H1 (cell line): ENCODE measurements at regions not wholly inside any gene's neighbourhood (a gene's known extent, or its start where the extent isn't known, plus 50 kb on each side); places are given as distances from the start of the nearest gene placed in this dataset.

ENCODE experiments used
- CTCF ChIA-PET: fragments of 300-600 bp; sonication (Branson Sonifier 250); formaldehyde crosslinking; loops from one replicate; lab custom pipeline; 2021; ENCODE audit not compliant: partially characterized antibody; lab: Charles Lee
- POLR2A ChIA-PET: fragments of 300-600 bp; sonication (Branson Sonifier 250); formaldehyde crosslinking; loops from one replicate; lab custom pipeline; 2021; ENCODE audit warnings: inconsistent platforms; ENCODE audit not compliant: partially characterized antibody; lab: Charles Lee
- DNase-seq, 2 experiments: peaks; one replicate each; pipeline versions ENCODE4 v3.0.0 to v3.0.0-alpha.2; 2010 to 2022; ENCODE audit warnings: low spot score in 2 of 2, low read depth in 1 of 2, mixed read lengths in 1 of 2
- FAIRE-seq: peaks from 2 replicates; lab custom pipeline; 2011; peaks lifted over from hg19 to GRCh38; lab: Jason Lieb, UNC
- H2AFZ ChIP-seq: 2 replicates; pipeline ENCODE4 v1.8.1; 2012; ENCODE audit warnings: low read length, inconsistent platforms
- H2AK5ac ChIP-seq: 2 replicates; pipeline ENCODE4 v1.6.1; 2013; ENCODE audit warnings: low read depth, low read length
- H2BK120ac ChIP-seq: replicated peaks from 2 replicates; pipeline ENCODE3; 2013; ENCODE audit warnings: low read depth, low read length, inconsistent platforms
- H2BK12ac ChIP-seq: 2 replicates; pipeline ENCODE4 v1.6.1; 2013; ENCODE audit warnings: low read depth, low read length
- H2BK15ac ChIP-seq: 2 replicates; pipeline ENCODE4 v1.6.1; 2013; ENCODE audit warnings: low read length
- H2BK20ac ChIP-seq: 2 replicates; pipeline ENCODE4 v1.6.1; 2013; ENCODE audit warnings: low read length
- H2BK5ac ChIP-seq: 2 replicates; pipeline ENCODE4 v1.6.1; 2013; ENCODE audit warnings: low read depth, low read length
- H3K14ac ChIP-seq: 2 replicates; pipeline ENCODE4 v1.6.1; 2013; ENCODE audit warnings: inconsistent platforms; ENCODE audit not compliant: insufficient read length
- H3K18ac ChIP-seq: 2 replicates; pipeline ENCODE4 v1.6.1; 2013; ENCODE audit warnings: low read length; ENCODE audit errors: extremely low read depth
- H3K23ac ChIP-seq: 2 replicates; pipeline ENCODE4 v1.6.1; 2013; ENCODE audit warnings: inconsistent platforms; ENCODE audit not compliant: insufficient read length
- H3K23me2 ChIP-seq: 2 replicates; pipeline ENCODE4 v1.6.1; 2013; ENCODE audit warnings: low read depth, low read length
- H3K27ac ChIP-seq: 2 replicates; pipeline ENCODE4 v1.6.1; 2011; ENCODE audit warnings: low read depth, low read length, inconsistent platforms
- H3K27me3 ChIP-seq, 4 experiments: replicated peaks in 1 of 4; 1 replicate in 1 of 4; 2 replicates in 3 of 4; pipeline versions ENCODE4 v1.6.1 to v1.8.1; 2011 to 2013; ENCODE audit warnings: low read length in 3 of 4, mild to moderate bottlenecking in 3 of 4, inconsistent platforms in 2 of 4, mixed read lengths in 2 of 4, moderate library complexity in 1 of 4; ENCODE audit not compliant: control insufficient read depth in 3 of 4, insufficient read depth in 3 of 4; ENCODE audit errors: extremely low read depth in 1 of 4
- H3K36me3 ChIP-seq, 4 experiments: 2 replicates each; pipeline versions ENCODE4 v1.6.1 to v1.8.1; 2011 to 2013; ENCODE audit warnings: mild to moderate bottlenecking in 4 of 4, low read length in 3 of 4, moderate library complexity in 2 of 4, control low read depth in 1 of 4, inconsistent platforms in 1 of 4; ENCODE audit not compliant: insufficient read depth in 4 of 4, control insufficient read depth in 2 of 4
- H3K4ac ChIP-seq: replicated peaks from 2 replicates; pipeline ENCODE3; 2013; ENCODE audit warnings: low read length, low read depth, mixed read lengths, inconsistent platforms; ENCODE audit not compliant: insufficient read length
- H3K4me1 ChIP-seq, 4 experiments: replicated peaks in 1 of 4; 1 replicate in 1 of 4; 2 replicates in 3 of 4; pipeline versions ENCODE4 v1.6.1 to v1.8.1; 2011 to 2013; ENCODE audit warnings: low read length in 3 of 4, inconsistent platforms in 2 of 4, mixed read lengths in 1 of 4; ENCODE audit not compliant: insufficient read depth in 4 of 4, control insufficient read depth in 3 of 4
- H3K4me2 ChIP-seq, 2 experiments: 2 replicates each; pipeline versions ENCODE4 v1.6.1 to v1.8.1; 2011 to 2013; ENCODE audit warnings: low read depth in 2 of 2, low read length in 2 of 2, control low read depth in 1 of 2, inconsistent platforms in 1 of 2, mild to moderate bottlenecking in 1 of 2; ENCODE audit not compliant: insufficient read depth in 1 of 2
- H3K4me3 ChIP-seq, 4 experiments: fragments of 200-600, 300-600 bp in 1 of 4; sonication (generic), shearing (Covaris generic), sonication (Bioruptor Twin) in 1 of 4; 2 replicates each; pipeline versions ENCODE4 v1.5.1 to v1.8.1; 2011 to 2016; ENCODE audit warnings: low read length in 4 of 4, low read depth in 3 of 4, control low read depth in 2 of 4, inconsistent platforms in 2 of 4, mild to moderate bottlenecking in 2 of 4, mixed read lengths in 1 of 4, moderate library complexity in 1 of 4; ENCODE audit not compliant: insufficient read depth in 2 of 4; ENCODE audit errors: extremely low read depth in 1 of 4
- H3K56ac ChIP-seq: replicated peaks from 2 replicates; pipeline ENCODE3; 2013; ENCODE audit warnings: low read depth, mild to moderate bottlenecking, mixed read lengths, low read length, inconsistent platforms; ENCODE audit not compliant: insufficient read length
- H3K79me1 ChIP-seq: 2 replicates; pipeline ENCODE4 v1.6.1; 2013; ENCODE audit warnings: low read depth, low read length, control low read depth
- H3K79me2 ChIP-seq, 2 experiments: 2 replicates each; pipeline versions ENCODE4 v1.6.1 to v1.8.1; 2012 to 2013; ENCODE audit warnings: low read length in 2 of 2, mild to moderate bottlenecking in 2 of 2, inconsistent platforms in 1 of 2; ENCODE audit not compliant: insufficient read depth in 2 of 2, control insufficient read depth in 1 of 2
- H3K9ac ChIP-seq, 4 experiments: replicated peaks in 1 of 4; 1 replicate in 1 of 4; 2 replicates in 3 of 4; pipeline versions ENCODE4 v1.6.1 to v1.8.1; 2011 to 2013; ENCODE audit warnings: low read depth in 3 of 4, low read length in 3 of 4, control low read depth in 2 of 4, mild to moderate bottlenecking in 2 of 4, moderate library complexity in 2 of 4, inconsistent platforms in 1 of 4; ENCODE audit errors: extremely low read depth in 1 of 4
- H3K9me3 ChIP-seq, 2 experiments: 2 replicates each; pipeline versions ENCODE4 v1.6.1 to v1.8.1; 2012 to 2013; ENCODE audit warnings: mild to moderate bottlenecking in 2 of 2, moderate library complexity in 2 of 2, control low read depth in 1 of 2, inconsistent platforms in 1 of 2, low read depth in 1 of 2, low read length in 1 of 2, mixed read lengths in 1 of 2; ENCODE audit not compliant: insufficient read depth in 2 of 2
- H4K20me1 ChIP-seq, 2 experiments: replicated peaks in 1 of 2; 2 replicates each; pipeline versions ENCODE3 to v1.8.1; 2011 to 2013; ENCODE audit warnings: inconsistent platforms in 2 of 2, low read length in 2 of 2, mild to moderate bottlenecking in 1 of 2; ENCODE audit not compliant: insufficient read depth in 2 of 2, control insufficient read depth in 1 of 2
- H4K5ac ChIP-seq: 2 replicates; pipeline ENCODE4 v1.6.1; 2013; ENCODE audit warnings: low read length, low read depth, mixed read lengths, inconsistent platforms; ENCODE audit not compliant: insufficient read length
- H4K8ac ChIP-seq: 2 replicates; pipeline ENCODE4 v1.8.0; 2013; ENCODE audit warnings: mild to moderate bottlenecking, moderate library complexity, low read length, inconsistent platforms; ENCODE audit not compliant: insufficient read depth; ENCODE audit errors: extremely low read depth
- H4K91ac ChIP-seq: replicated peaks from 2 replicates; pipeline ENCODE3; 2013; ENCODE audit warnings: low read length, mixed read lengths, inconsistent platforms; ENCODE audit not compliant: insufficient read length
- HDAC6 ChIP-seq: IDR thresholded peaks from one replicate; pipeline ENCODE4 v1.7.1; 2012; ENCODE audit warnings: low read depth, mild to moderate bottlenecking, inconsistent platforms, low read length, moderate library complexity
- NANOG ChIP-seq: IDR thresholded peaks from 2 replicates; pipeline ENCODE4 v1.6.1; 2011; ENCODE audit warnings: low read length, low read depth, mild to moderate bottlenecking, inconsistent platforms; ENCODE audit not compliant: insufficient read depth, poor library complexity, severe bottlenecking
- SP1 ChIP-seq: IDR thresholded peaks from 2 replicates; pipeline ENCODE4 v1.6.1; 2011; ENCODE audit warnings: low read depth, low read length
- SRF ChIP-seq: IDR thresholded peaks from 2 replicates; pipeline ENCODE4 v1.6.1; 2011; ENCODE audit warnings: mild to moderate bottlenecking, low read depth, low read length, moderate library complexity
- TAF1 ChIP-seq: IDR thresholded peaks from 2 replicates; pipeline ENCODE4 v1.6.1; 2011; ENCODE audit warnings: mild to moderate bottlenecking, low read depth, low read length
- WGBS, 2 experiments: shearing (Covaris generic) in 1 of 2; methylation state at CpG; one replicate each; pipeline versions ENCODE4 v1.1.6 to v1.1.7; 2013 to 2015; ENCODE audit warnings: low lambda C conversion rate in 2 of 2, mixed read lengths in 2 of 2, inconsistent platforms in 1 of 2, low coverage in 1 of 2, missing lambda C conversion rate in 1 of 2; ENCODE audit not compliant: insufficient replicate concordance in 2 of 2, insufficient coverage in 1 of 2, insufficient read length in 1 of 2; ENCODE audit errors: extremely low coverage in 1 of 2, missing lambda C conversion rate in 1 of 2; 5-methylcytosine and 5-hydroxymethylcytosine counted together
- TF ChIP-seq, protein P1 (sequence below), 3 experiments: IDR thresholded peaks; 1 replicate in 2 of 3; 2 replicates in 1 of 3; pipeline versions ENCODE4 v1.5.1 to v1.6.1; 2011; ENCODE audit warnings: low read length in 3 of 3, mild to moderate bottlenecking in 3 of 3, inconsistent platforms in 2 of 3, low read depth in 1 of 3, moderate library complexity in 1 of 3; ENCODE audit not compliant: insufficient read depth in 1 of 3; ENCODE audit errors: control extremely low read depth in 1 of 3
- TF ChIP-seq, protein P2 (sequence below): IDR thresholded peaks from 2 replicates; pipeline ENCODE4 v1.6.1; 2011; ENCODE audit warnings: low read depth, mild to moderate bottlenecking, low read length; ENCODE audit not compliant: insufficient read depth

DNA sequence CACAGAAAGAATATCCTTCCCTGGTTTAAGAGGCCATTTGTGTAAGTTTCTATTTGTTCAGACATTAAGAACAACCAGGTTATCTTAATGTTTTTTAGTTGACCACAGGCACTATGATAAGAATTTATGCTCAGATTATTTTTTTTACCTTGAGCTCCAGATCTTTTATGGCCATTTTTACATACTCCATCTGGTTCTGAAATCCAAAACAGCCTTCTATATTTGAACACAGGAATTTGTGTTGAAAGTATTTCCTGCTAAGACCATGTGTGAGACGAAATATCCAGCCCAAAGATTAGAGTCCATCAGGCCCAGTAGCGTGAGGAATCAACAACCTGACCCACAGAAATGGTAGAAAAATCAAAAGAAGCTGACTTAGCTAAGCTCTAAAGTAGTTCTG lies 569.9 kb upstream of the FAT3 start:
- Histone ChIP-seq H3K14ac (no peak overlapping the region), H2BK120ac (no peak overlapping the region), H3K79me1 (no peaks in the 10 kb centered on the region), H4K8ac (no peak overlapping the region), H3K4me3 (no peak overlapping the region), H3K27ac (no peak overlapping the region), H3K4ac (no peak overlapping the region), H3K56ac (no peak overlapping the region), H2BK5ac (no peak overlapping the region), H2AK5ac (no peak overlapping the region), H3K4me1 (no peaks in the 10 kb centered on the region), H3K9ac (no peak overlapping the region), H3K23me2 (no peaks in the 10 kb centered on the region), H3K23ac (no peak overlapping the region), H3K18ac (no peak overlapping the region), H3K4me2 (no peak overlapping the region), H3K36me3 (no peaks in the 10 kb centered on the region), H4K91ac (no peak overlapping the region), H3K27me3 (no peaks in the 10 kb centered on the region), H4K5ac (no peak overlapping the region), H3K79me2 (no peaks in the 10 kb centered on the region), H2BK12ac (no peak overlapping the region), H3K9me3 (no peaks in the 10 kb centered on the region), H2AFZ (no peak overlapping the region), H2BK20ac (no peak overlapping the region), H2BK15ac (no peak overlapping the region), H4K20me1 (no peaks in the 10 kb centered on the region)
- ChIA-PET CTCF (interaction anchor here (1.7 kb wide), 1 partner anchor 9 kb away, joined by 4 read pairs; no protein-coding TSS in a partner anchor), POLR2A (no interaction called here)
- TF ChIP-seq SRF = no peak
- no peak for TF ChIP-seq NANOG
- TF ChIP-seq, protein P1, sequence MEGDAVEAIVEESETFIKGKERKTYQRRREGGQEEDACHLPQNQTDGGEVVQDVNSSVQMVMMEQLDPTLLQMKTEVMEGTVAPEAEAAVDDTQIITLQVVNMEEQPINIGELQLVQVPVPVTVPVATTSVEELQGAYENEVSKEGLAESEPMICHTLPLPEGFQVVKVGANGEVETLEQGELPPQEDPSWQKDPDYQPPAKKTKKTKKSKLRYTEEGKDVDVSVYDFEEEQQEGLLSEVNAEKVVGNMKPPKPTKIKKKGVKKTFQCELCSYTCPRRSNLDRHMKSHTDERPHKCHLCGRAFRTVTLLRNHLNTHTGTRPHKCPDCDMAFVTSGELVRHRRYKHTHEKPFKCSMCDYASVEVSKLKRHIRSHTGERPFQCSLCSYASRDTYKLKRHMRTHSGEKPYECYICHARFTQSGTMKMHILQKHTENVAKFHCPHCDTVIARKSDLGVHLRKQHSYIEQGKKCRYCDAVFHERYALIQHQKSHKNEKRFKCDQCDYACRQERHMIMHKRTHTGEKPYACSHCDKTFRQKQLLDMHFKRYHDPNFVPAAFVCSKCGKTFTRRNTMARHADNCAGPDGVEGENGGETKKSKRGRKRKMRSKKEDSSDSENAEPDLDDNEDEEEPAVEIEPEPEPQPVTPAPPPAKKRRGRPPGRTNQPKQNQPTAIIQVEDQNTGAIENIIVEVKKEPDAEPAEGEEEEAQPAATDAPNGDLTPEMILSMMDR (IDR thresholded peaks at IDR 0.05; ENCODE audit: control extremely low read depth in 1 of 3, insufficient read depth in 1 of 3, low read depth in 1 of 3, low read length in 3 of 3) = no peak
- TF ChIP-seq, protein P2, sequence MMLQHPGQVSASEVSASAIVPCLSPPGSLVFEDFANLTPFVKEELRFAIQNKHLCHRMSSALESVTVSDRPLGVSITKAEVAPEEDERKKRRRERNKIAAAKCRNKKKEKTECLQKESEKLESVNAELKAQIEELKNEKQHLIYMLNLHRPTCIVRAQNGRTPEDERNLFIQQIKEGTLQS = no peak
- no peak for TF ChIP-seq HDAC6
- TF ChIP-seq TAF1 = no peak
- TF ChIP-seq SP1 = no peak
- DNase-seq (no peak), FAIRE-seq (no peak)
- WGBS, 2 experiments = 93% methylated on average over 2 of the region's 2 CpGs; no CpG with 5 or more reads in 1 of the 2 experiments
